ENCODE measurements at regions not wholly inside any gene's neighbourhood (a gene's known extent, or its start where the extent isn't known, plus 50 kb on each side); places are given as distances from the start of the nearest gene placed in this dataset.

GRCh38 chr12:61991661-61992060 lies 268.5 kb upstream of the USP15 start:
- H3K9ac ChIP-seq (ENCODE audit: low read depth, low read length): no peak overlapping the region
- H3K27me3 ChIP-seq (ENCODE audit: control insufficient read depth, insufficient read depth, low read length): no peaks in the 10 kb centered on the region
- no peak overlapping the region for H3K4me3 ChIP-seq (ENCODE audit: low read depth, low read length)
- H3K36me3 ChIP-seq (ENCODE audit: control insufficient read depth, insufficient read depth, low read length): no peaks in the 10 kb centered on the region
- H3K27ac ChIP-seq (ENCODE audit: low read depth, low read length): no peak overlapping the region
- no peaks in the 10 kb centered on the region for H3K4me1 ChIP-seq (ENCODE audit: control insufficient read depth, insufficient read depth, low read length)
- H3K9me3 ChIP-seq (ENCODE audit: control insufficient read depth, insufficient read depth, low read length): no peaks in the 10 kb centered on the region

- Histone ChIP-seq H3K27me3 (ENCODE audit: control insufficient read depth, insufficient read depth, low read length) (no peaks in the 10 kb centered on the region), H3K4me1 (ENCODE audit: control insufficient read depth, insufficient read depth, low read length) (no peaks in the 10 kb centered on the region), H3K4me3 (ENCODE audit: low read depth, low read length) (no peak overlapping the region), H3K9ac (ENCODE audit: low read depth, low read length) (no peak overlapping the region), H3K9me3 (ENCODE audit: control insufficient read depth, insufficient read depth, low read length) (no peaks in the 10 kb centered on the region), H3K36me3 (ENCODE audit: control insufficient read depth, insufficient read depth, low read length) (no peaks in the 10 kb centered on the region), H3K27ac (ENCODE audit: low read depth, low read length) (no peak overlapping the region)
Observed at GRCh38 chr12:61993734-61994345, 266.4 kb upstream of the USP15 start.

- Histone ChIP-seq H3K4me3 (ENCODE audit: low read depth, low read length) (no peak overlapping the region), H3K4me1 (ENCODE audit: control insufficient read depth, insufficient read depth, low read length) (no peaks in the 10 kb centered on the region), H3K27me3 (ENCODE audit: control insufficient read depth, insufficient read depth, low read length) (no peaks in the 10 kb centered on the region), H3K9ac (ENCODE audit: low read depth, low read length) (no peak overlapping the region), H3K27ac (ENCODE audit: low read depth, low read length) (no peak overlapping the region), H3K36me3 (ENCODE audit: control insufficient read depth, insufficient read depth, low read length) (no peaks in the 10 kb centered on the region), H3K9me3 (ENCODE audit: control insufficient read depth, insufficient read depth, low read length) (no peaks in the 10 kb centered on the region)
Observed at GRCh38 chr12:61996717-61997116, 263.5 kb upstream of the USP15 start.

GRCh38 chr12:61998791-61999190 lies 261.4 kb upstream of the USP15 start:
- H3K4me3 ChIP-seq (ENCODE audit: low read depth, low read length): no peak overlapping the region
- H3K9ac ChIP-seq (ENCODE audit: low read depth, low read length): no peak overlapping the region
- no peak overlapping the region for H3K27ac ChIP-seq (ENCODE audit: low read depth, low read length)
- no peaks in the 10 kb centered on the region for H3K4me1 ChIP-seq (ENCODE audit: control insufficient read depth, insufficient read depth, low read length)
- H3K36me3 ChIP-seq (ENCODE audit: control insufficient read depth, insufficient read depth, low read length): no peaks in the 10 kb centered on the region
- H3K27me3 ChIP-seq (ENCODE audit: control insufficient read depth, insufficient read depth, low read length): no peaks in the 10 kb centered on the region
- H3K9me3 ChIP-seq (ENCODE audit: control insufficient read depth, insufficient read depth, low read length): no peaks in the 10 kb centered on the region

- no peaks in the 10 kb centered on the region for H3K9me3 ChIP-seq (ENCODE audit: control insufficient read depth, insufficient read depth, low read length)
- H3K27ac ChIP-seq (ENCODE audit: low read depth, low read length): no peak overlapping the region
- no peaks in the 10 kb centered on the region for H3K4me1 ChIP-seq (ENCODE audit: control insufficient read depth, insufficient read depth, low read length)
Observed at GRCh38 chr12:61999311-61999710, 260.9 kb upstream of the USP15 start.

GRCh38 chr12:62001424-62001823 lies 258.8 kb upstream of the USP15 start:
- no peak overlapping the region for H3K27ac ChIP-seq (ENCODE audit: low read depth, low read length)
- H3K27me3 ChIP-seq (ENCODE audit: control insufficient read depth, insufficient read depth, low read length): no peaks in the 10 kb centered on the region
- H3K9ac ChIP-seq (ENCODE audit: low read depth, low read length): no peak overlapping the region
- no peak overlapping the region for H3K4me3 ChIP-seq (ENCODE audit: low read depth, low read length)
- H3K36me3 ChIP-seq (ENCODE audit: control insufficient read depth, insufficient read depth, low read length): no peaks in the 10 kb centered on the region
- no peaks in the 10 kb centered on the region for H3K9me3 ChIP-seq (ENCODE audit: control insufficient read depth, insufficient read depth, low read length)
- no peaks in the 10 kb centered on the region for H3K4me1 ChIP-seq (ENCODE audit: control insufficient read depth, insufficient read depth, low read length)

More at GRCh38 chr12:61999311-61999710, 260.9 kb upstream of the USP15 start:
- Histone ChIP-seq H3K9ac (ENCODE audit: low read depth, low read length) (no peak overlapping the region), H3K4me3 (ENCODE audit: low read depth, low read length) (no peak overlapping the region), H3K27me3 (ENCODE audit: control insufficient read depth, insufficient read depth, low read length) (no peaks in the 10 kb centered on the region), H3K36me3 (ENCODE audit: control insufficient read depth, insufficient read depth, low read length) (no peaks in the 10 kb centered on the region)

GRCh38 chr12:62003226-62003625 lies 257.0 kb upstream of the USP15 start:
- Histone ChIP-seq H3K9ac (ENCODE audit: low read depth, low read length) (no peak overlapping the region), H3K4me3 (ENCODE audit: low read depth, low read length) (no peak overlapping the region), H3K27me3 (ENCODE audit: control insufficient read depth, insufficient read depth, low read length) (no peaks in the 10 kb centered on the region), H3K27ac (ENCODE audit: low read depth, low read length) (no peak overlapping the region), H3K4me1 (ENCODE audit: control insufficient read depth, insufficient read depth, low read length) (no peaks in the 10 kb centered on the region), H3K36me3 (ENCODE audit: control insufficient read depth, insufficient read depth, low read length) (no peaks in the 10 kb centered on the region), H3K9me3 (ENCODE audit: control insufficient read depth, insufficient read depth, low read length) (no peaks in the 10 kb centered on the region)

GRCh38 chr12:62003701-62004100 lies 256.5 kb upstream of the USP15 start:
- no peak overlapping the region for H3K9ac ChIP-seq (ENCODE audit: low read depth, low read length)
- no peaks in the 10 kb centered on the region for H3K9me3 ChIP-seq (ENCODE audit: control insufficient read depth, insufficient read depth, low read length)
- H3K4me1 ChIP-seq (ENCODE audit: control insufficient read depth, insufficient read depth, low read length): no peaks in the 10 kb centered on the region
- no peaks in the 10 kb centered on the region for H3K27me3 ChIP-seq (ENCODE audit: control insufficient read depth, insufficient read depth, low read length)
- H3K4me3 ChIP-seq (ENCODE audit: low read depth, low read length): no peak overlapping the region
- no peaks in the 10 kb centered on the region for H3K36me3 ChIP-seq (ENCODE audit: control insufficient read depth, insufficient read depth, low read length)
- no peak overlapping the region for H3K27ac ChIP-seq (ENCODE audit: low read depth, low read length)

GRCh38 chr12:62005615-62006014 lies 254.6 kb upstream of the USP15 start:
- H3K4me1 ChIP-seq (ENCODE audit: control insufficient read depth, insufficient read depth, low read length): no peaks in the 10 kb centered on the region
- no peaks in the 10 kb centered on the region for H3K36me3 ChIP-seq (ENCODE audit: control insufficient read depth, insufficient read depth, low read length)
- H3K9ac ChIP-seq (ENCODE audit: low read depth, low read length): no peak overlapping the region
- no peak overlapping the region for H3K27ac ChIP-seq (ENCODE audit: low read depth, low read length)
- no peak overlapping the region for H3K4me3 ChIP-seq (ENCODE audit: low read depth, low read length)
- H3K27me3 ChIP-seq (ENCODE audit: control insufficient read depth, insufficient read depth, low read length): no peaks in the 10 kb centered on the region
- H3K9me3 ChIP-seq (ENCODE audit: control insufficient read depth, insufficient read depth, low read length): no peaks in the 10 kb centered on the region

- no peaks in the 10 kb centered on the region for H3K27me3 ChIP-seq (ENCODE audit: control insufficient read depth, insufficient read depth, low read length)
- H3K9ac ChIP-seq (ENCODE audit: low read depth, low read length): no peak overlapping the region
- H3K27ac ChIP-seq (ENCODE audit: low read depth, low read length): no peak overlapping the region
- no peaks in the 10 kb centered on the region for H3K4me1 ChIP-seq (ENCODE audit: control insufficient read depth, insufficient read depth, low read length)
- no peak overlapping the region for H3K4me3 ChIP-seq (ENCODE audit: low read depth, low read length)
- H3K9me3 ChIP-seq (ENCODE audit: control insufficient read depth, insufficient read depth, low read length): no peaks in the 10 kb centered on the region
- no peaks in the 10 kb centered on the region for H3K36me3 ChIP-seq (ENCODE audit: control insufficient read depth, insufficient read depth, low read length)
Observed at GRCh38 chr12:62006076-62006732, 254.0 kb upstream of the USP15 start.

GRCh38 chr12:62008703-62009102 lies 251.5 kb upstream of the USP15 start:
- no peaks in the 10 kb centered on the region for H3K9me3 ChIP-seq (ENCODE audit: control insufficient read depth, insufficient read depth, low read length)
- H3K27ac ChIP-seq (ENCODE audit: low read depth, low read length): no peak overlapping the region
- no peak overlapping the region for H3K9ac ChIP-seq (ENCODE audit: low read depth, low read length)
- H3K4me1 ChIP-seq (ENCODE audit: control insufficient read depth, insufficient read depth, low read length): no peaks in the 10 kb centered on the region
- H3K4me3 ChIP-seq (ENCODE audit: low read depth, low read length): no peak overlapping the region
- no peaks in the 10 kb centered on the region for H3K36me3 ChIP-seq (ENCODE audit: control insufficient read depth, insufficient read depth, low read length)
- no peaks in the 10 kb centered on the region for H3K27me3 ChIP-seq (ENCODE audit: control insufficient read depth, insufficient read depth, low read length)
